GM12878 (cell line): ENCODE measurements at regions not wholly inside any gene's neighbourhood (a gene's known extent, or its start where the extent isn't known, plus 50 kb on each side); places are given as distances from the start of the nearest gene placed in this dataset.

ENCODE experiments used
- ATAC-seq: fragments of 200-7000 bp; cut with Tn5 transposase; 3 replicates; pipeline ENCODE4 v1.9.1; 2020; ENCODE audit warnings: mild to moderate bottlenecking, moderate library complexity
- BruUV-seq: library from RNA; stranded (reverse); fragments of 400-500 nt; replicated peaks from 2 replicates; lab custom pipeline; 2021; lab: Mats Ljungman, UMichigan
- CTCF ChIA-PET: fragments of 300-600 bp; sonication (Branson Sonifier 250); formaldehyde crosslinking; extraction: SDS; loops from one replicate; lab custom pipeline; 2021; ENCODE audit warnings: inconsistent platforms; lab: Yijun Ruan, JAX
- POLR2A ChIA-PET: fragments of 350-600 bp; formaldehyde crosslinking; extraction: SDS; loops from one replicate; lab custom pipeline; 2021; ENCODE audit warnings: inconsistent platforms; lab: Charles Lee
- RAD21 ChIA-PET: fragments of 300-600 bp; sonication (Branson Sonifier 250); formaldehyde crosslinking; loops from one replicate; lab custom pipeline; 2023; ENCODE audit warnings: antibody characterized with exemption; ENCODE audit not compliant: unreplicated experiment; lab: Charles Lee
- SMC1A ChIA-PET: fragments of 300-600 bp; sonication (Branson Sonifier 250); formaldehyde crosslinking; loops from one replicate; lab custom pipeline; 2023; ENCODE audit not compliant: unreplicated experiment, uncharacterized antibody; lab: Charles Lee
- DNase-seq: peaks from one replicate; pipeline ENCODE4 v3.0.0-alpha.2; 2011; ENCODE audit warnings: low read depth, low spot score
- FAIRE-seq: peaks from 3 replicates; lab custom pipeline; 2011; peaks lifted over from hg19 to GRCh38; lab: Jason Lieb, UNC
- H2AFZ ChIP-seq: 2 replicates; pipeline ENCODE4 v1.6.0; 2011; ENCODE audit warnings: low read depth, low read length, control low read depth; ENCODE audit not compliant: control insufficient read depth
- H3K27ac ChIP-seq: 2 replicates; pipeline ENCODE4 v1.5.1; 2011; ENCODE audit warnings: control low read depth; ENCODE audit not compliant: control insufficient read depth, insufficient read depth
- H3K27me3 ChIP-seq, 2 experiments: replicated peaks in 1 of 2; 2 replicates each; pipeline versions ENCODE4 v1.6.0 to v1.6.1; 2011; ENCODE audit warnings: low read length in 1 of 2; ENCODE audit not compliant: control insufficient read depth in 2 of 2, insufficient read depth in 2 of 2
- H3K36me3 ChIP-seq, 2 experiments: 2 replicates each; pipeline ENCODE4 v1.5.1; 2011; ENCODE audit warnings: low read length in 1 of 2; ENCODE audit not compliant: control insufficient read depth in 2 of 2, insufficient read depth in 2 of 2
- H3K4me1 ChIP-seq: 2 replicates; pipeline ENCODE4 v1.6.1; 2011; ENCODE audit warnings: mild to moderate bottlenecking, low read length, moderate library complexity, mixed read lengths; ENCODE audit not compliant: control insufficient read depth, insufficient read depth
- H3K4me2 ChIP-seq: 2 replicates; pipeline ENCODE4 v1.6.0; 2011; ENCODE audit warnings: control low read depth; ENCODE audit not compliant: control insufficient read depth, insufficient read depth
- H3K4me3 ChIP-seq: fragments of 200-600 bp; sonication (generic); 2 replicates; pipeline ENCODE4 v1.5.1; 2016
- H3K79me2 ChIP-seq: 2 replicates; pipeline ENCODE4 v1.6.0; 2011; ENCODE audit warnings: low read length; ENCODE audit not compliant: control insufficient read depth, insufficient read depth
- H3K9ac ChIP-seq: 2 replicates; pipeline ENCODE4 v1.8.0; 2011; ENCODE audit warnings: low read length, control low read depth, mixed read lengths; ENCODE audit not compliant: control insufficient read depth, insufficient read depth
- H3K9me3 ChIP-seq: replicated peaks from 3 replicates; pipeline ENCODE4 v1.5.1; 2011; ENCODE audit warnings: mild to moderate bottlenecking, low read length; ENCODE audit not compliant: control insufficient read depth, insufficient read depth
- H4K20me1 ChIP-seq: 2 replicates; pipeline ENCODE4 v1.6.0; 2011; ENCODE audit not compliant: control insufficient read depth, insufficient read depth
- BCLAF1 ChIP-seq: fragments of 450-650 bp; IDR thresholded peaks from 2 replicates; pipeline ENCODE4 v1.6.1; 2017; ENCODE audit warnings: antibody characterized with exemption, mild to moderate bottlenecking, moderate library complexity
- CBX3 ChIP-seq: fragments of 200-600 bp; sonication (generic); IDR thresholded peaks from 2 replicates; pipeline ENCODE4 v1.6.1; 2016; ENCODE audit warnings: low read depth, borderline replicate concordance
- CBX5 ChIP-seq: sonication (generic); IDR thresholded peaks from 2 replicates; pipeline ENCODE4 v1.6.1; 2016; ENCODE audit warnings: low read depth, moderate library complexity, mild to moderate bottlenecking, inconsistent platforms
- CHD4 ChIP-seq: fragments of 200-600 bp; sonication (generic); IDR thresholded peaks from 2 replicates; pipeline ENCODE4 v1.6.1; 2016; ENCODE audit warnings: mild to moderate bottlenecking
- CREM ChIP-seq: IDR thresholded peaks from 2 replicates; pipeline ENCODE4 v1.6.1; 2014; ENCODE audit warnings: antibody characterized with exemption, low read depth
- DPF2 ChIP-seq: fragments of 450-650 bp; IDR thresholded peaks from 2 replicates; pipeline ENCODE4 v1.6.1; 2017; ENCODE audit warnings: mild to moderate bottlenecking
- IKZF1 ChIP-seq: fragments of 450-650 bp; conservative IDR thresholded peaks from 2 replicates; pipeline ENCODE4 v1.6.1; 2017; ENCODE audit warnings: antibody characterized with exemption, mild to moderate bottlenecking
- NFXL1 ChIP-seq: fragments of 450-650 bp; IDR thresholded peaks from 2 replicates; pipeline ENCODE4 v1.6.1; 2017; ENCODE audit warnings: antibody characterized with exemption, mild to moderate bottlenecking, borderline replicate concordance
- PML ChIP-seq: IDR thresholded peaks from 2 replicates; pipeline ENCODE4 v1.6.1; 2012; ENCODE audit warnings: low read length, inconsistent platforms
- SMC3 ChIP-seq: IDR thresholded peaks from 2 replicates; pipeline ENCODE4 v1.6.1; 2011; ENCODE audit warnings: low read length, improper control_type of control experiment, borderline replicate concordance
- SRF ChIP-seq, 2 experiments: IDR thresholded peaks; 2 replicates each; pipeline ENCODE4 v1.6.1; 2011; ENCODE audit warnings: low read depth in 2 of 2, low read length in 2 of 2, mild to moderate bottlenecking in 1 of 2, moderate library complexity in 1 of 2
- TAF1 ChIP-seq: IDR thresholded peaks from 2 replicates; pipeline ENCODE4 v1.6.1; 2011; ENCODE audit warnings: mild to moderate bottlenecking, low read depth, low read length, borderline replicate concordance
- YBX1 ChIP-seq: fragments of 450-650 bp; IDR thresholded peaks from 2 replicates; pipeline ENCODE4 v1.6.1; 2016; ENCODE audit warnings: antibody characterized with exemption
- YY1 ChIP-seq: IDR thresholded peaks from 2 replicates; pipeline ENCODE4 v1.6.1; 2011; ENCODE audit warnings: low read depth, mild to moderate bottlenecking, low read length
- WGBS: methylation state at CpG from one replicate; pipeline ENCODE4 v1.1.6; 2016; ENCODE audit warnings: low lambda C conversion rate; ENCODE audit not compliant: insufficient replicate concordance, insufficient coverage; ENCODE audit errors: missing lambda C conversion rate; 5-methylcytosine and 5-hydroxymethylcytosine counted together
- in situ Hi-C: fragments of 300-500 bp; cut with MboI; formaldehyde crosslinking; loops from 9 replicates; pipeline ENCODE4 v1.14.3; 2018; ENCODE audit warnings: mixed read lengths
- intact Hi-C: fragments of 100-400 bp; cut with micrococcal nuclease; formaldehyde crosslinking; loops from one replicate; pipeline ENCODE4 v1.14.2; 2022; ENCODE audit not compliant: unreplicated experiment
- TF ChIP-seq, protein P1 (sequence below): IDR thresholded peaks from 2 replicates; pipeline ENCODE4 v1.6.1; 2011; ENCODE audit warnings: mild to moderate bottlenecking, low read depth, low read length, moderate library complexity; ENCODE audit not compliant: insufficient replicate concordance
- TF ChIP-seq, protein P2 (sequence below): fragments of 450-650 bp; IDR thresholded peaks from 2 replicates; pipeline ENCODE4 v1.6.1; 2016; ENCODE audit warnings: mild to moderate bottlenecking
- TF ChIP-seq, protein P3 (sequence below): fragments of 450-650 bp; IDR thresholded peaks from 2 replicates; pipeline ENCODE4 v1.6.1; 2017; ENCODE audit warnings: mild to moderate bottlenecking, moderate library complexity

DNA sequence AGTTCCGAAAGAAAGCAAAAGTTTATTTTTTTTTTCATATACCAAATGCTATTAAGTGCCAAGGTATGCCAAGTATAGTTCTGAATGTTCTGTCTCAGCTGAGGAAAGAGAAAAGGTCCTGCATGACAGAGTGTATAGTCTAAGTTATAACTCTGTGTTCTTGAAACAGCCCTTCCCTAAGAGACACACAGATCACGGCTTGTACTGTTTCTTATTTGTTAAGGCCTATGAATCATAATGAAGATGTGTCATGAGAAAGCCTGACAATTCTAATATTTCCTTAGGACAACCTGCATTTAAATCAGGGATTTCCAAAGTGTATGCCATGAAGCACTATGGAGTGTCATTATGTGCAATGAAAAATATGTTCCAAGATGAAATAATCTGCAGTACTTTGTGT lies 538.7 kb upstream of the CDH4 start:
- Histone ChIP-seq H3K4me3 (no peak overlapping the region), H3K79me2 (no peaks in the 10 kb centered on the region), H2AFZ (no peak overlapping the region), H3K27ac (no peak overlapping the region), H3K9ac (no peak overlapping the region), H3K4me1 (no peaks in the 10 kb centered on the region), H3K4me2 (no peak overlapping the region), H3K27me3 (no peaks in the 10 kb centered on the region), H4K20me1 (no peaks in the 10 kb centered on the region), H3K36me3 (no peaks in the 10 kb centered on the region), H3K9me3 (no peaks in the 10 kb centered on the region)
- POLR2A ChIA-PET: no interaction called here
- TF ChIP-seq YY1 (no peak), CBX5 (no peak), YBX1 (no peak), CBX3 (no peak), BCLAF1 (no peak), SRF (IDR thresholded peaks at IDR 0.05; ENCODE audit: low read depth in 2 of 2, low read length in 2 of 2) (no peak), IKZF1 (no peak), TAF1 (no peak), CREM (no peak), SMC3 (no peak), DPF2 (no peak), CHD4 (no peak), NFXL1 (no peak), PML (no peak)
- TF ChIP-seq, protein P1, sequence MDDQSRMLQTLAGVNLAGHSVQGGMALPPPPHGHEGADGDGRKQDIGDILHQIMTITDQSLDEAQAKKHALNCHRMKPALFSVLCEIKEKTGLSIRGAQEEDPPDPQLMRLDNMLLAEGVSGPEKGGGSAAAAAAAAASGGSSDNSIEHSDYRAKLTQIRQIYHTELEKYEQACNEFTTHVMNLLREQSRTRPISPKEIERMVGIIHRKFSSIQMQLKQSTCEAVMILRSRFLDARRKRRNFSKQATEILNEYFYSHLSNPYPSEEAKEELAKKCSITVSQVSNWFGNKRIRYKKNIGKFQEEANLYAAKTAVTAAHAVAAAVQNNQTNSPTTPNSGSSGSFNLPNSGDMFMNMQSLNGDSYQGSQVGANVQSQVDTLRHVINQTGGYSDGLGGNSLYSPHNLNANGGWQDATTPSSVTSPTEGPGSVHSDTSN: no peak
- TF ChIP-seq, protein P2, sequence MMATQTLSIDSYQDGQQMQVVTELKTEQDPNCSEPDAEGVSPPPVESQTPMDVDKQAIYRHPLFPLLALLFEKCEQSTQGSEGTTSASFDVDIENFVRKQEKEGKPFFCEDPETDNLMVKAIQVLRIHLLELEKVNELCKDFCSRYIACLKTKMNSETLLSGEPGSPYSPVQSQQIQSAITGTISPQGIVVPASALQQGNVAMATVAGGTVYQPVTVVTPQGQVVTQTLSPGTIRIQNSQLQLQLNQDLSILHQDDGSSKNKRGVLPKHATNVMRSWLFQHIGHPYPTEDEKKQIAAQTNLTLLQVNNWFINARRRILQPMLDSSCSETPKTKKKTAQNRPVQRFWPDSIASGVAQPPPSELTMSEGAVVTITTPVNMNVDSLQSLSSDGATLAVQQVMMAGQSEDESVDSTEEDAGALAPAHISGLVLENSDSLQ: no peak
- TF ChIP-seq, protein P3, sequence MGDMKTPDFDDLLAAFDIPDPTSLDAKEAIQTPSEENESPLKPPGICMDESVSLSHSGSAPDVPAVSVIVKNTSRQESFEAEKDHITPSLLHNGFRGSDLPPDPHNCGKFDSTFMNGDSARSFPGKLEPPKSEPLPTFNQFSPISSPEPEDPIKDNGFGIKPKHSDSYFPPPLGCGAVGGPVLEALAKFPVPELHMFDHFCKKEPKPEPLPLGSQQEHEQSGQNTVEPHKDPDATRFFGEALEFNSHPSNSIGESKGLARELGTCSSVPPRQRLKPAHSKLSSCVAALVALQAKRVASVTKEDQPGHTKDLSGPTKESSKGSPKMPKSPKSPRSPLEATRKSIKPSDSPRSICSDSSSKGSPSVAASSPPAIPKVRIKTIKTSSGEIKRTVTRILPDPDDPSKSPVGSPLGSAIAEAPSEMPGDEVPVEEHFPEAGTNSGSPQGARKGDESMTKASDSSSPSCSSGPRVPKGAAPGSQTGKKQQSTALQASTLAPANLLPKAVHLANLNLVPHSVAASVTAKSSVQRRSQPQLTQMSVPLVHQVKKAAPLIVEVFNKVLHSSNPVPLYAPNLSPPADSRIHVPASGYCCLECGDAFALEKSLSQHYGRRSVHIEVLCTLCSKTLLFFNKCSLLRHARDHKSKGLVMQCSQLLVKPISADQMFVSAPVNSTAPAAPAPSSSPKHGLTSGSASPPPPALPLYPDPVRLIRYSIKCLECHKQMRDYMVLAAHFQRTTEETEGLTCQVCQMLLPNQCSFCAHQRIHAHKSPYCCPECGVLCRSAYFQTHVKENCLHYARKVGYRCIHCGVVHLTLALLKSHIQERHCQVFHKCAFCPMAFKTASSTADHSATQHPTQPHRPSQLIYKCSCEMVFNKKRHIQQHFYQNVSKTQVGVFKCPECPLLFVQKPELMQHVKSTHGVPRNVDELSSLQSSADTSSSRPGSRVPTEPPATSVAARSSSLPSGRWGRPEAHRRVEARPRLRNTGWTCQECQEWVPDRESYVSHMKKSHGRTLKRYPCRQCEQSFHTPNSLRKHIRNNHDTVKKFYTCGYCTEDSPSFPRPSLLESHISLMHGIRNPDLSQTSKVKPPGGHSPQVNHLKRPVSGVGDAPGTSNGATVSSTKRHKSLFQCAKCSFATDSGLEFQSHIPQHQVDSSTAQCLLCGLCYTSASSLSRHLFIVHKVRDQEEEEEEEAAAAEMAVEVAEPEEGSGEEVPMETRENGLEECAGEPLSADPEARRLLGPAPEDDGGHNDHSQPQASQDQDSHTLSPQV: no peak
- BruUV-seq: no TSS peak
- 34% methylated on average over 2 of the region's 2 CpGs for WGBS
- no peak for FAIRE-seq
- ATAC-seq: no peak
- intact Hi-C loops (no loop called here), in situ Hi-C loops (no loop called here)
- RAD21 ChIA-PET: no interaction called here
- CTCF ChIA-PET: no interaction called here
- SMC1A ChIA-PET: no interaction called here
- DNase-seq: no peak
